ENCODE measurements at regions not wholly inside any gene's neighbourhood (a gene's known extent, or its start where the extent isn't known, plus 50 kb on each side); places are given as distances from the start of the nearest gene placed in this dataset.
"Not testable (repeated sequence)": the region's sequence is repeated elsewhere in the genome, so short reads cannot be mapped to it uniquely, and the experiment has no call there.

- TF ChIP-seq, protein P1, sequence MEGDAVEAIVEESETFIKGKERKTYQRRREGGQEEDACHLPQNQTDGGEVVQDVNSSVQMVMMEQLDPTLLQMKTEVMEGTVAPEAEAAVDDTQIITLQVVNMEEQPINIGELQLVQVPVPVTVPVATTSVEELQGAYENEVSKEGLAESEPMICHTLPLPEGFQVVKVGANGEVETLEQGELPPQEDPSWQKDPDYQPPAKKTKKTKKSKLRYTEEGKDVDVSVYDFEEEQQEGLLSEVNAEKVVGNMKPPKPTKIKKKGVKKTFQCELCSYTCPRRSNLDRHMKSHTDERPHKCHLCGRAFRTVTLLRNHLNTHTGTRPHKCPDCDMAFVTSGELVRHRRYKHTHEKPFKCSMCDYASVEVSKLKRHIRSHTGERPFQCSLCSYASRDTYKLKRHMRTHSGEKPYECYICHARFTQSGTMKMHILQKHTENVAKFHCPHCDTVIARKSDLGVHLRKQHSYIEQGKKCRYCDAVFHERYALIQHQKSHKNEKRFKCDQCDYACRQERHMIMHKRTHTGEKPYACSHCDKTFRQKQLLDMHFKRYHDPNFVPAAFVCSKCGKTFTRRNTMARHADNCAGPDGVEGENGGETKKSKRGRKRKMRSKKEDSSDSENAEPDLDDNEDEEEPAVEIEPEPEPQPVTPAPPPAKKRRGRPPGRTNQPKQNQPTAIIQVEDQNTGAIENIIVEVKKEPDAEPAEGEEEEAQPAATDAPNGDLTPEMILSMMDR (IDR thresholded peaks at IDR 0.05; ENCODE audit: low read depth, low read length), result not testable (repeated sequence)
- not testable (repeated sequence) for TF ChIP-seq EZH2phosphoT487 (IDR thresholded peaks at IDR 0.05; ENCODE audit: low read depth)
Measured at GRCh38 chr21:6123224-6123623, 4398.2 kb upstream of the TPTE start.

All from OCI-LY3 (cell line).